Esophagus squamous epithelium (tissue), 5 donors: ENCODE measurements at regions not wholly inside any gene's neighbourhood (a gene's known extent, or its start where the extent isn't known, plus 50 kb on each side); places are given as distances from the start of the nearest gene placed in this dataset.
A peak's percentile ranks its signal among the peaks of the same experiment; 100 is the strongest.

Experiments
- DNase-seq: peaks from one replicate; lab custom pipeline; 2025; lab: John Stamatoyannopoulos, UW
- H3K27ac ChIP-seq, 4 donors: fragments of 200-600 bp; sonication (generic); one replicate each; pipeline ENCODE4 v1.5.1; 2016 to 2019; ENCODE audit warnings: mild to moderate bottlenecking in 1 of 4
- H3K27me3 ChIP-seq, 4 donors: fragments of 200-600 bp; sonication (generic); 1 replicate in 3 of 4; 2 replicates in 1 of 4; pipeline versions ENCODE4 v1.5.1 to v1.6.0; 2017 to 2021; ENCODE audit warnings: antibody characterized with exemption in 1 of 4
- H3K36me3 ChIP-seq, 3 donors: fragments of 200-600 bp; sonication (generic); one replicate each; pipeline ENCODE4 v1.5.1; 2016 to 2019
- H3K4me1 ChIP-seq, 3 donors: fragments of 200-600 bp; sonication (generic); one replicate each; pipeline ENCODE4 v1.5.1; 2017 to 2019
- H3K4me3 ChIP-seq, 4 donors: fragments of 200-600 bp; sonication (generic); 1 replicate in 3 of 4; 2 replicates in 1 of 4; pipeline ENCODE4 v1.5.1; 2016 to 2019; ENCODE audit warnings: mild to moderate bottlenecking in 2 of 4, moderate library complexity in 1 of 4
- H3K9me3 ChIP-seq, 3 donors: fragments of 200-600 bp; sonication (generic); one replicate each; pipeline ENCODE4 v1.5.1; 2016 to 2019
- CTCF ChIP-seq, 6 experiments: fragments of 450-650 bp in 4 of 6; fragments of 200-600 bp in 2 of 6; sonication (generic) in 2 of 6; IDR thresholded peaks; one replicate each; pipeline ENCODE4 v1.5.1; 2016 to 2019; ENCODE audit warnings: antibody characterized with exemption in 6 of 6, mild to moderate bottlenecking in 4 of 6, moderate library complexity in 4 of 6
- POLR2A ChIP-seq, 4 donors: fragments of 450-650 bp; IDR thresholded peaks; one replicate each; pipeline ENCODE4 v1.6.1; 2017; ENCODE audit warnings: antibody characterized with exemption in 4 of 4, mild to moderate bottlenecking in 4 of 4, moderate library complexity in 3 of 4
- WGBS, 2 donors: methylation state at CpG; one replicate each; pipeline ENCODE4 v1.1.5; 2018; 5-methylcytosine and 5-hydroxymethylcytosine counted together
- intact Hi-C: fragments of 100-400 bp; cut with DNase I; formaldehyde crosslinking; loops from one replicate; pipeline ENCODE4 v1.15.0; 2022
- donor health status: DM: yes; HTN: yes; CAD: no.

DNA sequence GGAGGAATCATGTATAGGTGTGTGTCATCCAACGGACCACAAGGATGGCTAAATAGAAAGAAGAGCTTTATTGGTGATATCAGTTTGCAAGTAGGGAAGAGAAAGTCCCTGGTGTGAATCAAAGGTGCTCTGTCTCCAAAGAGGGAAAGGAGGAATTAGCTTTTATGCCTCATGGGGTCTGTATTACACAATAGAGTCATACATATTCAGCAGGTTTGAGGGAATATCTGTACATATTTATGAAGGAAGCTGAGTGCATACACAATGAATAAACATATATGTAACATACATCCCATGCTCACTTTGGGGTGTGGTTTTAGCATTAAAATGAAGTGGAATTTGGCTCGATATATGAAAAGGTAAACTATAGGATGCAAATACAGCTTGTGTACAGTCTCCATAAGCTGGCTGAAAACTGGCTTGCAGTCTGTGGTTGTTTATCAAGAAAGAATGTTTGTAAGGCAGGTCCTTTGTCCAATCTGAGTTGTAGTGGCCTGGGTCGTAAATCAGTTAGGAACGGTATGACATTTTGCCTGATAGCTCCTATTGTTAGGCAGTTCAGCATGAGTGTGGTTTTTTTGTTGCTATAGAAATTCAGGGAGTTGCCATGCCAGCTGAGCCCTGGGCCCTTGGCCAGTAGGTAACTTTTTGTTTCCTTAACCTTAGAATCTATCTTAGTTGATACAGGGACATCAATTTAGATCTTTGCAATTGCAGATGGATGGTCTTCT lies 198.0 kb upstream of the ZP4 start:
- DNase-seq: no peak
- H3K4me1 ChIP-seq: no peaks in the 10 kb centered on the region
- no peaks in the 10 kb centered on the region for H3K36me3 ChIP-seq
- H3K4me3 ChIP-seq: no peak overlapping the region
- no peak overlapping the region for H3K27ac ChIP-seq
- no peak for TF ChIP-seq CTCF (IDR thresholded peaks at IDR 0.05)
- TF ChIP-seq POLR2A (IDR thresholded peaks at IDR 0.05): no peak
- H3K27me3 ChIP-seq: no peaks in the 10 kb centered on the region
- intact Hi-C loops: no loop called here
- H3K9me3 ChIP-seq: no peaks in the 10 kb centered on the region
- WGBS, 2 donors: 37 to 43% methylated on average over 4 of the region's 4 CpGs

GRCh38 chr1:238073991-238074390 lies 183.3 kb upstream of the ZP4 start:
- Histone ChIP-seq H3K36me3 (no peaks in the 10 kb centered on the region), H3K27ac (no peak overlapping the region), H3K4me3 (no peak overlapping the region), H3K27me3 (no peaks in the 10 kb centered on the region), H3K4me1 (no peaks in the 10 kb centered on the region), H3K9me3 (no peaks in the 10 kb centered on the region)
- DNase-seq: no peak
- TF ChIP-seq CTCF (IDR thresholded peaks at IDR 0.05) (no peak), POLR2A (IDR thresholded peaks at IDR 0.05) (no peak)
- intact Hi-C loops: no loop called here
- 62 to 70% methylated on average over 1 of the region's 1 CpG for WGBS, 2 donors

DNA sequence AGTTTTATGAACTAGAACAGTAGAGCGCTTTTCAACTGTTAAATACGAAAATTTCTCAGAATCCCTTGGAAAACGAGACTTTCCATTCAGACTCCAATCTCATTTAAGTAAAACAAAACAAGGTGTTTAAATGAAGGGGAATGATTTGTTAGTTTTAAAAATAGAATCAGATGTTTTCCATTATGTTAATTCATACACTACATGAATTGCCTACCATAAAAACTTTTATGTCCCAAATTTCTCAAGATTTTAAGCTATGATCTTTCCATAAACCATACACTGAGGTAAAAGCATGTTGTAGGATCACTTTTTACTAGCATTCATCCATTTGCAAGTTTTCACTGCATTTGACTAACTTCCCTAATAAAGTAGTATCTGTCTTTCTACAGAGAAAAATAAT lies 180.3 kb upstream of the ZP4 start:
- H3K27ac ChIP-seq: no peak overlapping the region
- H3K4me1 ChIP-seq: no peaks in the 10 kb centered on the region
- DNase-seq: no peak
- TF ChIP-seq POLR2A (IDR thresholded peaks at IDR 0.05) (no peak), CTCF (IDR thresholded peaks at IDR 0.05) (no peak)
- no peaks in the 10 kb centered on the region for H3K36me3 ChIP-seq
- no peak overlapping the region for H3K4me3 ChIP-seq
- H3K27me3 ChIP-seq: no peaks in the 10 kb centered on the region
- intact Hi-C loops: no loop called here
- 83 to 90% methylated on average over 3 of the region's 3 CpGs for WGBS, 2 donors
- H3K9me3 ChIP-seq: no peaks in the 10 kb centered on the region

- TF ChIP-seq CTCF (IDR thresholded peaks at IDR 0.05): no peak
- TF ChIP-seq POLR2A (IDR thresholded peaks at IDR 0.05): no peak
- 30 to 65% methylated on average over 4 of the region's 4 CpGs for WGBS, 2 donors
- intact Hi-C loops: no loop called here
- no peaks in the 10 kb centered on the region for H3K27me3 ChIP-seq
- no peak for DNase-seq
- no peaks in the 10 kb centered on the region for H3K36me3 ChIP-seq
- no peak overlapping the region for H3K4me3 ChIP-seq
- H3K9me3 ChIP-seq: peaks cover 0 to 4% (median 0%) of the 10 kb centered on the region in 3 donors
- H3K4me1 ChIP-seq: peaks cover 0 to 28% (median 17%) of the 10 kb centered on the region in 3 donors
- peak overlapping the region in 1 of 4 donors; percentile 15 for H3K27ac ChIP-seq
These were observed 172.7 kb upstream of the ZP4 start for GRCh38 chr1:238063454-238063853.

GRCh38 chr1:238061967-238062613 lies 171.4 kb upstream of the ZP4 start:
- Histone ChIP-seq H3K9me3 (peaks cover 0 to 13% (median 9%) of the 10 kb centered on the region in 3 donors), H3K27ac (peak overlapping the region; percentile 25 to 71 (median 62)), H3K36me3 (no peaks in the 10 kb centered on the region), H3K4me1 (peaks cover 0 to 28% (median 17%) of the 10 kb centered on the region in 3 donors), H3K4me3 (no peak overlapping the region), H3K27me3 (no peaks in the 10 kb centered on the region)
- 42 to 59% methylated on average over 3 of the region's 3 CpGs for whole genome bisulfite sequencing, 2 donors
- DNase-seq: no peak
- TF ChIP-seq POLR2A (IDR thresholded peaks at IDR 0.05) (no peak), CTCF (IDR thresholded peaks at IDR 0.05) (no peak)
- intact Hi-C loops: no loop called here
